ENCODE measurements at regions not wholly inside any gene's neighbourhood (a gene's known extent, or its start where the extent isn't known, plus 50 kb on each side); places are given as distances from the start of the nearest gene placed in this dataset. TPM values are rescaled to one million over a fixed set of nuclear protein-coding genes. Genes with fewer than 3 reads are reported as not detected.

GRCh38 chr7:115070311-115070710, 148.4 kb downstream of the MDFIC start:
- Histone ChIP-seq H3K9ac (ENCODE audit: control insufficient read depth, insufficient read depth, low read length) (no peak overlapping the region), H2AFZ (ENCODE audit: control insufficient read depth, low read depth, low read length) (no peak overlapping the region), H3K4me2 (ENCODE audit: control insufficient read depth, insufficient read depth) (no peak overlapping the region), H3K27ac (ENCODE audit: control insufficient read depth, insufficient read depth) (no peak overlapping the region), H3K27me3 (replicated peaks in 1 of 2; ENCODE audit: control insufficient read depth in 2 of 2, insufficient read depth in 2 of 2, low read length in 1 of 2) (no peaks in the 10 kb centered on the region), H3K4me1 (ENCODE audit: control insufficient read depth, insufficient read depth, low read length) (peaks cover 12% of the 10 kb centered on the region), H4K20me1 (ENCODE audit: control insufficient read depth, insufficient read depth) (no peaks in the 10 kb centered on the region), H3K4me3 (no peak overlapping the region), H3K36me3 (ENCODE audit: control insufficient read depth in 2 of 2, insufficient read depth in 2 of 2, low read length in 1 of 2) (no peaks in the 10 kb centered on the region), H3K9me3 (replicated peaks; ENCODE audit: control insufficient read depth, insufficient read depth, low read length) (no peaks in the 10 kb centered on the region), H3K79me2 (ENCODE audit: control insufficient read depth, insufficient read depth, low read length) (no peaks in the 10 kb centered on the region)
- DNase-seq (ENCODE audit: low read depth, low spot score) (no peak), FAIRE-seq (no peak), ATAC-seq (no peak)
- WGBS (ENCODE audit: insufficient coverage, insufficient replicate concordance, low lambda C conversion rate, missing lambda C conversion rate) = 48% methylated on average over 1 of the region's 1 CpG
- in situ Hi-C loops (cut with MboI) (no loop called here), intact Hi-C loops (cut with micrococcal nuclease; ENCODE audit: unreplicated experiment) (no loop called here)
- BruUV-seq (replicated peaks) = no TSS peak
- RAD21 ChIA-PET (ENCODE audit: unreplicated experiment) = no interaction called here
- SMC1A ChIA-PET (ENCODE audit: uncharacterized antibody, unreplicated experiment) = no interaction called here
- CTCF ChIA-PET = no interaction called here
- POLR2A ChIA-PET = no interaction called here
- TF ChIP-seq YY1 (IDR thresholded peaks at IDR 0.05; ENCODE audit: low read depth, low read length) (no peak), POLR2A (IDR thresholded peaks at IDR 0.05; ENCODE audit: low read depth, low read length) (no peak), NFIC (IDR thresholded peaks at IDR 0.05; ENCODE audit: low read depth, low read length) (no peak), FOS (IDR thresholded peaks at IDR 0.05; ENCODE audit: borderline replicate concordance, extremely low read depth, insufficient read length) (no peak), ETV6 (conservative IDR thresholded peaks at IDR 0.05 in 1 of 2, IDR thresholded peaks at IDR 0.05 in 1 of 2; ENCODE audit: borderline replicate concordance in 1 of 2, low read depth in 1 of 2) (no peak), PML (IDR thresholded peaks at IDR 0.05; ENCODE audit: low read length) (no peak), SUPT20H (IDR thresholded peaks at IDR 0.05; ENCODE audit: borderline replicate concordance, control insufficient read depth, low read depth, low read length) (no peak), TARDBP (IDR thresholded peaks at IDR 0.05; ENCODE audit: borderline replicate concordance) (no peak), HDGF (IDR thresholded peaks at IDR 0.05) (no peak), PBX3 (IDR thresholded peaks at IDR 0.05; ENCODE audit: insufficient replicate concordance, low read depth, low read length) (no peak), MTA3 (IDR thresholded peaks at IDR 0.05; ENCODE audit: borderline replicate concordance, low read length) (no peak), BRCA1 (IDR thresholded peaks at IDR 0.05; ENCODE audit: low read depth, low read length) (no peak)

Small RNAs in the stretch of these regions (small RNA-seq; reads per million reads assigned to genes)
- not detected for gene RF00019
- gene SNORA25B = not detected
